ENCODE measurements at regions not wholly inside any gene's neighbourhood (a gene's known extent, or its start where the extent isn't known, plus 50 kb on each side); places are given as distances from the start of the nearest gene placed in this dataset.

- H3K27me3 ChIP-seq (ENCODE audit: control insufficient read depth in 2 of 2, insufficient read depth in 2 of 2, low read length in 2 of 2): no peaks in the 10 kb centered on the region
- H4K20me1 ChIP-seq (replicated peaks; ENCODE audit: control insufficient read depth, extremely low read depth, insufficient read depth, low read length): no peaks in the 10 kb centered on the region
- intact Hi-C loops (cut with micrococcal nuclease) (no loop called here), dilution Hi-C loops (cut with MboI; ENCODE audit: extremely low pct_ligation_motif_present, low sequenced_read_pairs) (no loop called here)
- H3K4me1 ChIP-seq (ENCODE audit: control insufficient read depth, extremely low read depth, insufficient read depth, low read length): no peaks in the 10 kb centered on the region
- H3K27ac ChIP-seq (ENCODE audit: insufficient read depth, low read depth, low read length): no peak overlapping the region
- H3K79me2 ChIP-seq (ENCODE audit: control insufficient read depth, insufficient read depth, low read length): no peaks in the 10 kb centered on the region
- peaks cover 2% of the 10 kb centered on the region for H3K9me3 ChIP-seq (replicated peaks; ENCODE audit: control insufficient read depth, insufficient read depth, low read length)
- no peak overlapping the region for H3K4me2 ChIP-seq (ENCODE audit: insufficient read depth, low read length)
- H3K9ac ChIP-seq (replicated peaks; ENCODE audit: extremely low read depth, insufficient read depth, low read length): no peak overlapping the region
- no TSS peak for BruUV-seq (replicated peaks)
- no peak overlapping the region for H3K4me3 ChIP-seq (replicated peaks in 1 of 3; ENCODE audit: insufficient read depth in 1 of 3, low read depth in 1 of 3, low read length in 3 of 3)
- H3K9me1 ChIP-seq (replicated peaks; ENCODE audit: control insufficient read depth, extremely low read depth, insufficient read depth, low read length): no peaks in the 10 kb centered on the region
- FAIRE-seq (no peak), DNase-seq (ENCODE audit: low read depth, low spot score) (no peak)
- POLR2A ChIA-PET: no interaction called here
- H3K36me3 ChIP-seq (ENCODE audit: control insufficient read depth in 2 of 2, extremely low read depth in 1 of 2, insufficient read depth in 2 of 2, low read length in 2 of 2): no peaks in the 10 kb centered on the region
- TF ChIP-seq JUN (IDR thresholded peaks at IDR 0.05; ENCODE audit: borderline replicate concordance, insufficient read depth, insufficient read length, low read depth) (no peak), MAX (IDR thresholded peaks at IDR 0.05; ENCODE audit: insufficient read depth, insufficient read length) (no peak), POLR2AphosphoS5 (IDR thresholded peaks at IDR 0.05; ENCODE audit: insufficient read depth, low read depth, low read length) (no peak), FOS (IDR thresholded peaks at IDR 0.05; ENCODE audit: borderline replicate concordance, insufficient read depth, low read length) (no peak), POLR2A (IDR thresholded peaks at IDR 0.05; ENCODE audit: low read depth, low read length) (no peak), GATA2 (IDR thresholded peaks at IDR 0.05; ENCODE audit: insufficient read depth, insufficient read length, low read depth, low read length) (no peak), CTCF (IDR thresholded peaks at IDR 0.05; ENCODE audit: extremely low read depth in 1 of 2, insufficient read depth in 1 of 2, low read depth in 1 of 2, low read length in 2 of 2) (no peak), MYC (IDR thresholded peaks at IDR 0.05; ENCODE audit: low read depth, low read length) (no peak), EZH2 (IDR thresholded peaks at IDR 0.05; ENCODE audit: borderline replicate concordance, low read depth, low read length, severe bottlenecking) (no peak)
- no peak overlapping the region for H2AFZ ChIP-seq (ENCODE audit: low read depth, low read length)
- CTCF ChIA-PET: no interaction called here
Measured at GRCh38 chr10:10222304-10222841, 795.3 kb upstream of the CELF2 start.

Data from endothelial cell of umbilical vein (primary cell).